WTC11 (cell line): ENCODE measurements at regions not wholly inside any gene's neighbourhood (a gene's known extent, or its start where the extent isn't known, plus 50 kb on each side); places are given as distances from the start of the nearest gene placed in this dataset.

Source experiments
- ATAC-seq: fragments of 200-7000 bp; cut with Tn5 transposase; 2 replicates; pipeline ENCODE4 v1.10.0; 2021; ENCODE audit warnings: mild to moderate bottlenecking, moderate library complexity
- CTCF ChIA-PET: fragments of 300-600 bp; sonication (Branson Sonifier 250); formaldehyde crosslinking; loops from one replicate; lab custom pipeline; 2021; ENCODE audit warnings: antibody characterized with exemption; lab: Charles Lee
- POLR2A ChIA-PET: fragments of 350-600 bp; sonication (Branson Sonifier 250); formaldehyde crosslinking; loops from one replicate; lab custom pipeline; 2021; ENCODE audit warnings: antibody characterized with exemption; lab: Charles Lee
- DNase-seq: peaks from one replicate; pipeline ENCODE4 v3.0.0; 2021; ENCODE audit warnings: low spot score
- H3K27ac Mint-ChIP-seq: 2 replicates; pipeline ENCODE4 v1.8.0; 2021; ENCODE audit warnings: mixed read lengths
- H3K27me3 Mint-ChIP-seq: 2 replicates; pipeline ENCODE4 v1.8.0; 2021; ENCODE audit warnings: low read depth, mild to moderate bottlenecking, moderate library complexity, mixed read lengths
- H3K36me3 Mint-ChIP-seq: 2 replicates; pipeline ENCODE4 v1.8.0; 2021; ENCODE audit warnings: mixed read lengths
- H3K4me1 Mint-ChIP-seq: 2 replicates; pipeline ENCODE4 v1.8.0; 2022; ENCODE audit warnings: mixed read lengths
- H3K4me3 Mint-ChIP-seq: 2 replicates; pipeline ENCODE4 v1.8.0; 2021; ENCODE audit warnings: mild to moderate bottlenecking, moderate library complexity, mixed read lengths
- H3K9me3 Mint-ChIP-seq: 2 replicates; pipeline ENCODE4 v1.8.0; 2021; ENCODE audit warnings: mixed read lengths
- AR ChIP-seq: fragments of 250-450 bp; sonication (Bioruptor Pico); IDR thresholded peaks from 2 replicates; pipeline ENCODE4 v1.9.0; 2021; ENCODE audit warnings: mild to moderate bottlenecking
- CBFB ChIP-seq: sonication (generic); formaldehyde crosslinking; IDR thresholded peaks from 2 replicates; pipeline ENCODE4 v1.8.1; 2022; ENCODE audit warnings: mild to moderate bottlenecking, low read depth, missing genetic modification reagents
- E2F4 ChIP-seq: sonication (generic); formaldehyde crosslinking; IDR thresholded peaks from 2 replicates; pipeline ENCODE4 v1.8.1; 2022; ENCODE audit warnings: low read depth, mild to moderate bottlenecking, moderate library complexity, missing genetic modification reagents, borderline replicate concordance
- GRHL2 ChIP-seq: fragments of 250-450 bp; sonication (Bioruptor Pico); IDR thresholded peaks from 2 replicates; pipeline ENCODE4 v1.8.0; 2022; ENCODE audit warnings: mild to moderate bottlenecking, moderate library complexity; ENCODE audit not compliant: insufficient replicate concordance, severe bottlenecking
- NR2C2 ChIP-seq: sonication (generic); formaldehyde crosslinking; IDR thresholded peaks from 2 replicates; pipeline ENCODE4 v1.8.0; 2022; ENCODE audit warnings: mild to moderate bottlenecking, missing genetic modification reagents
- NR3C1 ChIP-seq: sonication (generic); formaldehyde crosslinking; conservative IDR thresholded peaks from 2 replicates; pipeline ENCODE4 v1.8.1; 2023; ENCODE audit warnings: low read depth, mild to moderate bottlenecking, missing genetic modification reagents
- PRDM15 ChIP-seq: sonication (generic); formaldehyde crosslinking; IDR thresholded peaks from 2 replicates; pipeline ENCODE4 v1.8.0; 2022; ENCODE audit warnings: missing genetic modification reagents
- RELA ChIP-seq: sonication (generic); formaldehyde crosslinking; IDR thresholded peaks from 2 replicates; pipeline ENCODE4 v1.8.1; 2022; ENCODE audit warnings: missing genetic modification reagents, mild to moderate bottlenecking, borderline replicate concordance
- ZNF263 ChIP-seq: sonication (generic); formaldehyde crosslinking; IDR thresholded peaks from 2 replicates; pipeline ENCODE4 v1.8.1; 2022; ENCODE audit warnings: low read depth, mild to moderate bottlenecking, moderate library complexity, missing genetic modification reagents
- ZNF281 ChIP-seq: sonication (generic); formaldehyde crosslinking; IDR thresholded peaks from 2 replicates; pipeline ENCODE4 v1.8.0; 2023; ENCODE audit warnings: mild to moderate bottlenecking, missing genetic modification reagents
- ZNF416 ChIP-seq: fragments of 250-450 bp; sonication (Bioruptor Pico); IDR thresholded peaks from 2 replicates; pipeline ENCODE4 v1.9.0; 2021; ENCODE audit warnings: mild to moderate bottlenecking, inconsistent platforms
- TF ChIP-seq, protein P1 (sequence below): sonication (generic); formaldehyde crosslinking; IDR thresholded peaks from 2 replicates; pipeline ENCODE4 v1.8.1; 2023; ENCODE audit warnings: mild to moderate bottlenecking, moderate library complexity, missing genetic modification reagents

- no peak for TF ChIP-seq ZNF281 (CRISPR knock-in tag)
Observed at GRCh38 chr5:124919747-124920525, 173.5 kb upstream of the ZNF608 start (continued).

DNA sequence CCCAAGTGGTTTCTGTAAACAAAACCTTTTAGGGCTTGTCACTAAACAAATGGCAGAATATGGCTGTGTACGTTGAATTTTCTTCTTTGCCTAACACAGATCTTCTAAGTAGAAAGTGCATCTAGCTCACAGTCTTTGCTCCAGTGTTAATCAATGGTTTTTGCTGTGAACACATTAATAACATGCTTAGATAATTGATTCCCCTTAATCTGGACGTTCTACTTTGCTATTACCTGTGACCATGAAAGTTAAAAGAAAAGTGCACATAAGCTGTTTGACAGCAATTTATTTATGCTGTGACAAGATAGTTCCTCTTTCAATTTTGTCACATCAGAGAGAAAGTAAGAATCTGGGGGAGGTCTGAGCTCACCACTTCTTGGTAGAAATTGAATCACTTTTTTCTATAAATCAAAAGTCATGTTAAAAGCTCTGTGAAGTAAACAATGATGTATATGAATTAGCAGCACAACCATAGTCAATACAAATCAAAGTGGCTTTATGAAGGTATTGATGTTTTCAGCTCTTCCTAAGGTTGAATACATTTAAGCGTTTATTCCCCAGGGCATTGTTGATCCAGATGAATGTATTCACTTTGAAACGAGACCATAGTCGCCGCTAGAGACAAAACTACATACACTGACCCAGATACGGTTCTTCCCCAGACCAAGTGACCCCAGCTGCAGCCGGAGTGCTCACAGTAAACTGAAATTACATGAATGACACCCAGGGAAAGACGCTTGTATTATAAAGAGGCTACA is 174.6 kb upstream of the ZNF608 start:
- Mint-ChIP-seq H3K4me3 (no peak overlapping the region), H3K9me3 (peaks cover 10% of the 10 kb centered on the region), H3K27ac (no peak overlapping the region), H3K27me3 (0 out of 2 replicates have a peak, but pooled peaks cover under 1% of the 10 kb centered on the region), H3K4me1 (0 out of 2 replicates have a peak, but pooled peaks cover 4% of the 10 kb centered on the region), H3K36me3 (no peaks in the 10 kb centered on the region)
- TF ChIP-seq NR3C1 (CRISPR knock-in tag): no peak
- TF ChIP-seq ZNF263 (CRISPR knock-in tag): no peak
- TF ChIP-seq ZNF416: no peak
- no peak for TF ChIP-seq E2F4 (CRISPR knock-in tag)
- TF ChIP-seq NR2C2: no peak
- no peak for TF ChIP-seq RELA
- TF ChIP-seq, protein P1, sequence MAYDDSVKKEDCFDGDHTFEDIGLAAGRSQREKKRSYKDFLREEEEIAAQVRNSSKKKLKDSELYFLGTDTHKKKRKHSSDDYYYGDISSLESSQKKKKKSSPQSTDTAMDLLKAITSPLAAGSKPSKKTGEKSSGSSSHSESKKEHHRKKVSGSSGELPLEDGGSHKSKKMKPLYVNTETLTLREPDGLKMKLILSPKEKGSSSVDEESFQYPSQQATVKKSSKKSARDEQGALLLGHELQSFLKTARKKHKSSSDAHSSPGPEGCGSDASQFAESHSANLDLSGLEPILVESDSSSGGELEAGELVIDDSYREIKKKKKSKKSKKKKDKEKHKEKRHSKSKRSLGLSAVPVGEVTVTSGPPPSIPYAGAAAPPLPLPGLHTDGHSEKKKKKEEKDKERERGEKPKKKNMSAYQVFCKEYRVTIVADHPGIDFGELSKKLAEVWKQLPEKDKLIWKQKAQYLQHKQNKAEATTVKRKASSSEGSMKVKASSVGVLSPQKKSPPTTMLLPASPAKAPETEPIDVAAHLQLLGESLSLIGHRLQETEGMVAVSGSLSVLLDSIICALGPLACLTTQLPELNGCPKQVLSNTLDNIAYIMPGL: no peak
- TF ChIP-seq PRDM15 (CRISPR knock-in tag): no peak
- TF ChIP-seq ZNF281 (CRISPR knock-in tag): no peak
- no peak for TF ChIP-seq CBFB
- no peak for TF ChIP-seq AR (CRISPR knock-in tag)
- no peak for TF ChIP-seq GRHL2
- ATAC-seq: peak; percentile 25; the same call in 1 of the 2 replicates
- no peak for DNase-seq
- ChIA-PET POLR2A (interaction anchor here (0.9 kb wide), 1 partner anchor 42 kb away, joined by 3 read pairs; no protein-coding TSS in a partner anchor), CTCF (no interaction called here)
